H1 (cell line): ENCODE measurements at regions not wholly inside any gene's neighbourhood (a gene's known extent, or its start where the extent isn't known, plus 50 kb on each side); places are given as distances from the start of the nearest gene placed in this dataset.

Experiments
- ASH2L ChIP-seq: fragments of 200-600, 300-600 bp; sonication (generic); IDR thresholded peaks from one replicate; pipeline ENCODE4 v1.7.1; 2017; ENCODE audit warnings: low read length
- CREB1 ChIP-seq: IDR thresholded peaks from 2 replicates; pipeline ENCODE4 v1.6.1; 2012; ENCODE audit warnings: inconsistent platforms
- MAFK ChIP-seq: IDR thresholded peaks from 2 replicates; pipeline ENCODE4 v1.6.1; 2012; ENCODE audit warnings: low read depth, mild to moderate bottlenecking, improper control_type of control experiment, low read length
- SAP30 ChIP-seq: fragments of 300-600 bp; sonication (generic); IDR thresholded peaks from 2 replicates; pipeline ENCODE4 v1.7.1; 2012; ENCODE audit warnings: low read length, moderate library complexity, mild to moderate bottlenecking, inconsistent platforms; ENCODE audit not compliant: insufficient read depth, insufficient replicate concordance
- TAF1 ChIP-seq: IDR thresholded peaks from 2 replicates; pipeline ENCODE4 v1.6.1; 2011; ENCODE audit warnings: mild to moderate bottlenecking, low read depth, low read length

DNA sequence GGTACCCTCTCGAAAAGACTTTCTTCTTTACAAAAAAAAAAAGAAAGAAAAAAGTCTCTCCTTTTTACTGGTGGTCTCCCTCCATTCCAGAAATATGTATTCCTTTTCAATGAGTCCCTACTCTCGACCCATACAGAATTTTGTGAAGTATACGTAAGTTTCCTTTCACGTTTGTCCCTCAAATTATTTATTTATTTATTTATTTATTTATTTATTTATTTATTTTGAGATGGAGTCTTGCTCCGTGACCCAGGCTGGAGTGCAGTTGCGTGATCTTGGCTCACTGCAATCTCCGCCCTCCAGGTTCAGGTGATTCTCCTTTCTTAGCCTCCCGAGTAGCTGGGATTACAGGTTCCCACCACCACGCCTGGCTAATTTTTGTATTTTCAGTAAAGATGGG is 429.2 kb upstream of the AR start (continued):
- TF ChIP-seq ASH2L (no peak), SAP30 (no peak), TAF1 (no peak), CREB1 (no peak), MAFK (no peak)
- TF ChIP-seq, all 59 proteins: peak for 0
